Right atrium auricular region (tissue), 2 donors: ENCODE measurements at regions not wholly inside any gene's neighbourhood (a gene's known extent, or its start where the extent isn't known, plus 50 kb on each side); places are given as distances from the start of the nearest gene placed in this dataset.

ENCODE experiments used
- DNase-seq: peaks from one replicate; pipeline ENCODE4 v3.0.0-alpha.2; 2019; ENCODE audit warnings: low spot score
- H3K27ac ChIP-seq, 2 donors: fragments of 200-600 bp; sonication (generic); 1 replicate in 1 of 2; 2 replicates in 1 of 2; pipeline ENCODE4 v1.5.1; 2016 to 2019
- H3K27me3 ChIP-seq, 2 donors: fragments of 200-600 bp; sonication (generic); one replicate each; pipeline versions ENCODE4 v1.5.1 to v1.6.0; 2017 to 2019
- H3K36me3 ChIP-seq: fragments of 200-600 bp; sonication (generic); one replicate; pipeline ENCODE4 v1.5.1; 2016
- H3K4me1 ChIP-seq, 2 donors: fragments of 200-600 bp; sonication (generic); one replicate each; pipeline versions ENCODE4 v1.5.1 to v1.6.0; 2017 to 2019
- H3K4me3 ChIP-seq, 2 donors: fragments of 200-600 bp; sonication (generic); 1 replicate in 1 of 2; 2 replicates in 1 of 2; pipeline ENCODE4 v1.5.1; 2017 to 2019; ENCODE audit warnings: mild to moderate bottlenecking in 1 of 2, moderate library complexity in 1 of 2
- H3K9me3 ChIP-seq, 2 donors: fragments of 200-600 bp; sonication (generic); one replicate each; pipeline ENCODE4 v1.5.1; 2019
- TF ChIP-seq, protein P1 (sequence below), 2 donors: fragments of 200-600 bp; sonication (generic); IDR thresholded peaks; one replicate each; pipeline ENCODE4 v1.5.1; 2019; ENCODE audit warnings: antibody characterized with exemption in 2 of 2

DNA sequence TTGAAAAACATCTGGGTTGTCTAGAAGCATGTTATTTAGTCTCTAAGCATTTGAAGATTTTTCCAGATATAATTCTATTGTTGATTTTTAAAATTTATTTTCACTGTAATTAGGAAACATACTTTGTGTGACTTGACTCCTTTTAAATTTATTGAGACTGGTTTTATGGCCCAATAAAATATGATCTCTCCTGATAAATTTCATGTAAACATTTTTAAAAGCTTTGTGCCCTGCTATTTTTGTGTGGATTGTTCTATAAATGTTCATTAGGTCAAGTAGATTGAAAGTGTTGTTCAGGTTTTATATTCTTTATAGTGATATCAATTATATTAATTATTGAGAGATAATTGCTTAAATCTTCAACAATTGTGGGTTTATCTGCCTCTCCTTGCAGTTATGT is 105.4 kb downstream of the RFX6 start:
- TF ChIP-seq, protein P1, sequence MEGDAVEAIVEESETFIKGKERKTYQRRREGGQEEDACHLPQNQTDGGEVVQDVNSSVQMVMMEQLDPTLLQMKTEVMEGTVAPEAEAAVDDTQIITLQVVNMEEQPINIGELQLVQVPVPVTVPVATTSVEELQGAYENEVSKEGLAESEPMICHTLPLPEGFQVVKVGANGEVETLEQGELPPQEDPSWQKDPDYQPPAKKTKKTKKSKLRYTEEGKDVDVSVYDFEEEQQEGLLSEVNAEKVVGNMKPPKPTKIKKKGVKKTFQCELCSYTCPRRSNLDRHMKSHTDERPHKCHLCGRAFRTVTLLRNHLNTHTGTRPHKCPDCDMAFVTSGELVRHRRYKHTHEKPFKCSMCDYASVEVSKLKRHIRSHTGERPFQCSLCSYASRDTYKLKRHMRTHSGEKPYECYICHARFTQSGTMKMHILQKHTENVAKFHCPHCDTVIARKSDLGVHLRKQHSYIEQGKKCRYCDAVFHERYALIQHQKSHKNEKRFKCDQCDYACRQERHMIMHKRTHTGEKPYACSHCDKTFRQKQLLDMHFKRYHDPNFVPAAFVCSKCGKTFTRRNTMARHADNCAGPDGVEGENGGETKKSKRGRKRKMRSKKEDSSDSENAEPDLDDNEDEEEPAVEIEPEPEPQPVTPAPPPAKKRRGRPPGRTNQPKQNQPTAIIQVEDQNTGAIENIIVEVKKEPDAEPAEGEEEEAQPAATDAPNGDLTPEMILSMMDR (IDR thresholded peaks at IDR 0.05), result no peak
- Histone ChIP-seq H3K4me1 (no peaks in the 10 kb centered on the region), H3K4me3 (no peak overlapping the region), H3K27ac (no peak overlapping the region), H3K9me3 (peaks cover 0 to 21% of the 10 kb centered on the region in 2 donors), H3K36me3 (no peaks in the 10 kb centered on the region), H3K27me3 (no peaks in the 10 kb centered on the region)
- DNase-seq, result no peak

DNA sequence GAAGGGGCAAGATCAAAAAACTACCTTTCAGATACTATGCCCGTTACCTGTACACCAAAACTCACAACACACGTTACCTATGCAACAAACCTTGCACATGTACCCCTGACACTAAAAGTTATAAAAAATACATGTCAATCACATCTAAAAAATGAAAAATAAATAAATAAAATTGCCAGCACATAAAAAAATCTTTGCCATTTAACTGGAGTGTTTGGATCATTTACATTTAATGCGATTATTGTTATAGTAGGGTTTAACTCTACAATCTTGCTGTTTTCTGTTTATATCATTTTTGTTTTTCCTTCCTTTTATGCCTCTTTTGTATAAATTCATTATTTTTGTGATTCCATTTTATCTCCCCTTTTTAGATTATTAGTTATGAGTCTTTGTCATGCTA is 106.3 kb downstream of the RFX6 start:
- TF ChIP-seq, protein P1 (IDR thresholded peaks at IDR 0.05), result no peak
- H3K27me3 ChIP-seq, result no peaks in the 10 kb centered on the region
- no peak overlapping the region for H3K4me3 ChIP-seq
- no peak overlapping the region for H3K27ac ChIP-seq
- H3K36me3 ChIP-seq, result no peaks in the 10 kb centered on the region
- H3K4me1 ChIP-seq, result no peaks in the 10 kb centered on the region
- peaks cover 0 to 21% of the 10 kb centered on the region in 2 donors for H3K9me3 ChIP-seq
- DNase-seq, result no peak

DNA sequence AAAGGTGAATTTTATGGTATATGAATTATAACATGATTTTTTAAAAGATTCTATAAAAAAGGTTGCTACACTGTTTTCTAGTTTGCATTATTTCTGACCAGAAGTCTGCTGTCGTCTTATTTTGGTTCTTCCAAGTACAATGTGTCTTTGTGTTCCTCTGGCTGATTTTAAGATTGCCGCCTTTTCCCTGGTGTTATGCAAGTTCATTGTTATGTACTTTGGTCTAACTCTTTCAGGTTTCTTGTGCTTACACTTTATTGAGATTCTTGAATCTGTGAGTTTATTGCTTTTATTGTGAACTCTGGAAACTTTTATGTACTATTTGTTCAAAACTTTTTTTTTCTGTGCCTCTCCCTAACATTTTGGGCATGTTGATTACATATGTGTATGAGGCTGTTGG is 109.8 kb downstream of the RFX6 start:
- TF ChIP-seq, protein P1 (IDR thresholded peaks at IDR 0.05), result no peak
- H3K9me3 ChIP-seq, result peaks cover 0 to 21% of the 10 kb centered on the region in 2 donors

DNA sequence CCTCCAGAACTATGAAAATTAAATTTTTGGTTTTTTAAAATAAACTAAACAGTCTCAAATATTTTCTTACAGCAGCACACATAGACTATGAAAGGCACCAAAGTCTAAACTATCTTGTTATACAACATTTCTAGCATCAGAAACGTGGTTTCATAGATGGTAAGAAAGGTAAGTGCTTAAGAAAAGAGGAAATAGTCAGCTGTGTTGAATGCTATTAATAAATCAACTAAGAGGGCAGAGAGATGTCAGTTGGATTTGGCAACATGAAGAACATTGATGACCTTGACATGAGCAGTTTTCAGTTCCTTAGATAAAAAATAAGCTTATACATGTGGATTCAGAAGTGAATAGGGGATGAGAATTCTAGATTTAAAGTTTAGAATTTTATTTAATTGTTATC is 113.6 kb downstream of the RFX6 start:
- Histone ChIP-seq H3K9me3 (no peaks in the 10 kb centered on the region), H3K36me3 (no peaks in the 10 kb centered on the region), H3K27me3 (no peaks in the 10 kb centered on the region), H3K27ac (no peak overlapping the region), H3K4me3 (no peak overlapping the region), H3K4me1 (no peaks in the 10 kb centered on the region)
- TF ChIP-seq, protein P1 (IDR thresholded peaks at IDR 0.05), result no peak
- DNase-seq, result no peak

More for the DNA sequence above, 109.8 kb downstream of the RFX6 start:
- Histone ChIP-seq H3K36me3 (no peaks in the 10 kb centered on the region), H3K27me3 (no peaks in the 10 kb centered on the region), H3K4me1 (no peaks in the 10 kb centered on the region), H3K27ac (no peak overlapping the region), H3K4me3 (no peak overlapping the region)
- DNase-seq, result no peak

DNA sequence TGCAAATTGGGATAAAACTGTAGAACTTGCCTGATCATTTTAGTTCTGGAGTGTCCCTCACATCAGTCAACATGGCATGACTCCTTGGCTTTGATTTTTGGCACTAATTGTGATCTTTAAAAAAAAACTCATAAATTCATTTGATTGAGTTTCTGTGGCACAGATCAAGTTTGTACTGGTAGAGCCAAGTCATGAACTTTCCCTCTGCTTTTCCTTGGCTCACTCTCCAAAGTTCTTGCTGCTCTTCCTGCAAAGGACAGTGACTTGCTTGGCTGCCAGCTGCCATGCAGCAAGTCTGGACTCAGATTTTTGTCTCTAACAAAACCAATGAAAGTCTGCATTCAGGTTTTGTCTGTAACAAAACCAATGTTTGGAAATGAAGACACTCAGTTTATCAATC is 115.5 kb downstream of the RFX6 start:
- no peak for DNase-seq
- Histone ChIP-seq H3K27ac (no peak overlapping the region), H3K36me3 (no peaks in the 10 kb centered on the region), H3K4me1 (no peaks in the 10 kb centered on the region), H3K4me3 (no peak overlapping the region), H3K27me3 (no peaks in the 10 kb centered on the region), H3K9me3 (no peaks in the 10 kb centered on the region)
- TF ChIP-seq, protein P1 (IDR thresholded peaks at IDR 0.05), result no peak

DNA sequence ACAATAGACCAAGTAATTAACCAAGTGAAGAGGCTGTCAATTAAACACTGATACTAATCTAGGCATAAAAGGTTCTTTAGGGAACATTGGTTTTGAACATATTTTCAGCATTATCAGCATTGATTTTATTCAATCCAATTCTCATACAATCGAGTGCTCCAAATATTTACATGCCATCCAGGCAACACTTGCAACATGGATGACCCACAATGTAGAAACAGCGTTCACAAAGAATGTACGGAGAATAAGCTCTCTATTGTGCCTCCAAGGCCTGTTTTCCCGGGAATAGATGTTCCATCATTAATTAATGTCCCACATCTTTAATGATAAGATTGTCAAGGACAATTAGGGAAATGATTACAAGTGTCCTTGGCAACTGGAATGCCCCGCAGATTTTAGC is 117.4 kb downstream of the RFX6 start:
- Histone ChIP-seq H3K4me1 (no peaks in the 10 kb centered on the region), H3K36me3 (no peaks in the 10 kb centered on the region), H3K27me3 (no peaks in the 10 kb centered on the region), H3K4me3 (no peak overlapping the region), H3K9me3 (no peaks in the 10 kb centered on the region), H3K27ac (no peak overlapping the region)
- no peak for DNase-seq
- TF ChIP-seq, protein P1 (IDR thresholded peaks at IDR 0.05), result no peak
